ENCODE measurements at regions not wholly inside any gene's neighbourhood (a gene's known extent, or its start where the extent isn't known, plus 50 kb on each side); places are given as distances from the start of the nearest gene placed in this dataset.

DNA sequence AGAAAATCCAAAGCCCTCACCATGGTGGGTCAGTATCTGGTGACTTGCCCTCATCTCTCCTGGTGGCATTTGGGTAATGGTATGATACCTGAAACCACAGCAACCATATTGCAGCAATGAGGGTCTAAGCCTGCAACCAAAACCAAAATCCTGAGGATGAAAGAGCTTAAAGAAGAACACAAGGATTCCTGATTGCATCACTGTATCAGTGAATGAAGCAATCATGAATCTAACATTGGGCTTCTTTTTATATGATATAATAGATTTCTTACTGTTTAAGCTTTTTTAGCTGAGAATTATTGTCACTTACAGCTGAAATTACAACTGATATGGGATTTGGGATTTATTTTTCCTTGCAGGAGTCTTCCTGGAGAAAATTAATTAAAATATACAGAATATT is 269.9 kb downstream of the MEF2C start:
- DNase-seq, result no peak

DNA sequence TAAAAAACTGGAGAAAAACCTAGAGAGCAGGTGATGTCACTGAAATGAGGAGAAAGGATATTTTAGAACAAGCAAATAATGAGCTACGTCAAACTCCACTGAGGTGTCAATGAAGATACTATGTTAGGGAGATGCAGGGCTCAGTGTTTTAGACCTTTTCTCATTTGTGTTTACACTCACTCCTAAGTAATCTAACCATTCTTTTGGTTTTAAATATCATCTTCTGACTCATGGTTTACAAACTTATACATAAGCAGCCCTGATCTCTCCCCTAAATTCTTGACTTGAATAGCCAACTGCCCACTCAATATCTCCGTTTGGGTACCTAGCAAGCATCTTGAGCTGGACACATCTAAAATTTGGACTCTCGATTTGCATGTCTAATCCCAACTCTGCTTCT is 272.4 kb downstream of the MEF2C start:
- no peak for DNase-seq

DNA sequence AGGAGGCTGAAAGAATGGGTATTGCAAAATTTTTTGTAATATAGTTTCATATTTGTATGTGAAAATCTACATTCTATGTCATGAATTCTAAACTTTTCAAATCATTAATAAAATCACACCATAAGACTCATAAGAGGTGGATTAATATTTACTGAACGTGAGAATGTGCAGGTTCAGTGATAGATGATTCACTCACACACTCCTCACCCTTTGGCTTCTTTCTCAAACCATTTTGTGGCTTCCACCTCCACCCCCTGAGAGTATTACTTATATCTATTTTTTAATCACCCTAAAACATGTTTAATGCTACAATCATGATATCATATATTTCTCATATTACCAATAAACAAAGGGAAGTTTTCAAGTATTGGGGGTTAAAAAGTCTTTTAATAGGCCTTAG is 275.5 kb downstream of the MEF2C start:
- DNase-seq, result no peak

DNA sequence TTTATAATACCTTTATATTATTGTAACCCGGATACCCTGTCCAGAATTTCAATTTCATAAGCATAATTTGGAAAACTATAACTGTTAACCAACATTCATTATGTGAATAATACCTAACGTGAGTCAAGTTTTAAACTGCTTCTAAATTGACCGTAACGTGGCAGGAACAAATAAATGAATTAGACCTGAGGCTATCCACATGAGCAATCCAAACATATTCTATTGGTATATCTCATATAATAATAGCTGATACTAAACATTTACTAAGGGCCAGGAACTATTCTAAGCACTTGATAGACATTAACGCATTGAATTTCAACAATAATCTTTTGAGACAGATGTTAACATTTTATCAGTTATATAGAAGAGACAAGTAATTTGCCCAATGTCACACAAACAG is 276.4 kb downstream of the MEF2C start:
- no peak for DNase-seq

- no peak for DNase-seq
These were observed 276.8 kb downstream of the MEF2C start for GRCh38 chr5:88606173-88606572.

DNA sequence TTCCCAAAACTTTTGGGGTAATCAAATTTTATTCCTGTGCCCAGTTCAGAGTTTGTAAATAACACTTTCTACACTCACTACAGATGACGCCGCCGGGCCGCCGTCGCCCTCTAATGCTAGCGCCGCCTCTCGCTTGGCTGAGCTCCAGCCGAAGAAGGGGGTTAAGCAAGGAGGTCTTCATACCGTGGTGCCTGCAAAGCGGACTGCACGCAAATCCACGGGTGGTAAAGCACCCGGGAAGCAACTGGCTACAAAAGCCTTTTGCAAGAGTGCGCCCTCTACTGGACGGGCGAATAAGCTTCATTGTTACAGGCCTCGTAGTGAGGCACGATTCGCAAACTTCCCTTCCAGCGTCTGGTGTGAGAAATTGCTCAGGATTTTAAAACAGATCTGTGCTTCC is 280.4 kb downstream of the MEF2C start:
- DNase-seq, result peak; percentile 66

DNA sequence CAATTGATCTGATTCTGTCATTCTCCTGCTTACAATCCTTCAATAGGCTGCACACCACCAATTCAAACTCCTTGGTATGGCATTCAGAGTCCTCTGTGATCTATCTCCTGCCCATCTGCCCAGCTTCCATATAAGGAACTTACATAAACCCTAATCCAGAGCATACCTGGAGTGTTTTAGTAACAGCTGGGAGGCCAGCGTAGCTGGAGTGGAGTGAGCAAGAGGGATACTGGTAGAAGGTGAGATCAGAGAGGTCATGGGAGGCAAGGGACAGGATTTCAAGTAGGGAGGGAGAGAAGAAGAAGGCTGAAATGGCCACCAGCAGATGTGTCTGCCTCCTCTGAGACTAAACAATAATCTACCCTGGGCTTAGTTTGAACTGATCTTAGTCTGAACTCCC is 288.5 kb downstream of the MEF2C start:
- no peak for DNase-seq

GRCh38 chr5:88588609-88589008 is 294.4 kb downstream of the MEF2C start:
- no peak for DNase-seq

DNA sequence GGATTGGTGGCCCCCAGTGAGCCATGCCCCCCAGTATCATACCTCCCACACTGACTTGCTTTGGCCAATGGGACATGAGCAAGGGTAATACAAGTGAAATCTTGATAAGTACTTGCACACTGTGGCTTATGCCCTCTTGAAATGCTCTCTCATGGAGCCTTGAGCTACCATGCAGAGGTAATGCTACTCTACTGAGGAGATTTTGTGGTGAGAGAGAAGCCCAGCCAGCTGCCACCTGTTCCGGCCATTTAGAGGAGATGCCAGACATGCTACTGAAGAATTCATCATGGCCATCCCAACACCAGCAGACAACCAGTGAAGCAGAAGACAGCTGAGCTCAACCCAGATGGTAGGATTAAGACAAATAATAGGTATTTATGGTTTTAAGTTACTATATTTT is 299.5 kb downstream of the MEF2C start:
- no peak for DNase-seq

GRCh38 chr5:88558366-88558765 is 289.7 kb upstream of the TMEM161B start:
- DNase-seq, result no peak

DNA sequence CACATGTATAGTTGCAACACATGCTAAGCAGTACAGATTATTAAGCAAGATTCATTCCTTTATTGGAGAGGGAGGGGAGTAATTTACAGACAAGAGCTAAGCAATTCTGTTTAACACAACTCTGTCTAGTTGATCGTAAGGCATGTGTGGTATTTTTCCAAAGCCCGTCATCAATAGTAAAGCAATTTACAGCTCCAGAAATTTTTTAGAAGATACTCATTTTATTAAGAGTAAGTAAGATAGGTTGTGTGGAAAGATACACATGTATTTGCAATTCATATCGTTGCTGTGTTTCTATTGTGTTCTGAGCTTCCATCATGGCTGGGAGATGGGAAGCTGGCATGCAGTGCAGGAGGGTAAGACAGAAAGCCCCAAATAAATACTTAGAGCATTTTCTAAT is 289.2 kb upstream of the TMEM161B start:
- no peak for DNase-seq

DNA sequence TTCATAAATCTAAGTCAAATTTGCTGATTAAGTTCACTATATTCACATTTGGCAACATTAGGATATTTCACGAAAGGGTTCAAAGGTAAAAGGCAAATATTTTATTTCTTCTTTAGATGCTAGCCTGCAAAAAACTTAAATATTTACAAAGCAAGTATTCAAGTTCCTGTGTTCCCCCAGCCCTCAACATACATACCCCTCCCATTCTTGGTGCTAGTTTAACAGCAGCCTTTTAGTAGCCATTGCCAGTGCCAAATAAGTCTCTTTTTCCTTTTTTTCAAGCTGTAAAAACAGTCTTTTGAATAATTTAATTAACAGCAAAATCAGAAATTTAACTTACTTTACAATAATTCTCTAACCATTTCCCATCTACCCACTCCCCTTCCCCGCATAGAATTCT is 288.5 kb upstream of the TMEM161B start:
- no peak for DNase-seq

- no peak for DNase-seq
These were observed 287.8 kb upstream of the TMEM161B start for GRCh38 chr5:88556406-88556805.

DNA sequence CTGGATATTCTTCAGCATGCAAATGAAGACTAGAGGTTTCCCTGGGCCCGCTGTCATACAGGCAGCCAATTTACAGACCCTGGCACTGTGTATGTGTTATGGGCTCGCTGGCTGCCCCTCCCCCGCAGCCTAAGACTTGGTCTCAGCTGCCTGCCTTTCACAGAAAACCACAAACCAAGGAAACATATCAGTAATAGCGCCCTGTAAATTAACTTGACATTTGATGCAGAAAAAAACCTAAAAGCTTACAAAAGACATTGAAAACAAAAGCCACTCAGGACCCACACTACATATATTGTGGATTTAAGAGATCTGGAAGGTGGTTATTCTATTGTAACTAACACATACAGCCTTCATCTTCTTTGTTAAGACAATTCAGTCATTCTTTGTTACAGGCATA is 287.0 kb upstream of the TMEM161B start:
- DNase-seq, result peak; percentile 31

DNA sequence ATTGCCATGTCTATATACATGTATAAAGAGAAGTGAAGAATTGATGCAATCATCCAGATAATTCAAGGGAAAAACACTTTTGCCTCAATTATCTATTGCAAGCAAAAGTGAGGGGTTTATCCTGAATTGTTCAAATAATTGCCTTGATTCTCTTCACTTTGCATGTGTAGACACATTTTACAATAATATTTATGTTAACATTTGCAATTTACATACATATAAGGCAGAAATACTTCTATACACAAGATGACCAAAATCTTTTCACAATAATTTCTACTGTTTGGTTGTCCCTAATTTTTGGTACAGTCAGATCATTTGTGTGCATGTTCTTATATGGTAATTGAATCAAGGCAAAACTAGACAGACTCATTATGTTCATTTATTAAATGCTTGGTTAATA is 285.3 kb upstream of the TMEM161B start:
- DNase-seq, result no peak

GRCh38 chr5:88553136-88553875 is 284.7 kb upstream of the TMEM161B start:
- no peak for DNase-seq

- no peak for DNase-seq
These were observed 283.8 kb upstream of the TMEM161B start for GRCh38 chr5:88552426-88552825.

GRCh38 chr5:88551724-88552345 is 283.2 kb upstream of the TMEM161B start:
- DNase-seq, result no peak

DNA sequence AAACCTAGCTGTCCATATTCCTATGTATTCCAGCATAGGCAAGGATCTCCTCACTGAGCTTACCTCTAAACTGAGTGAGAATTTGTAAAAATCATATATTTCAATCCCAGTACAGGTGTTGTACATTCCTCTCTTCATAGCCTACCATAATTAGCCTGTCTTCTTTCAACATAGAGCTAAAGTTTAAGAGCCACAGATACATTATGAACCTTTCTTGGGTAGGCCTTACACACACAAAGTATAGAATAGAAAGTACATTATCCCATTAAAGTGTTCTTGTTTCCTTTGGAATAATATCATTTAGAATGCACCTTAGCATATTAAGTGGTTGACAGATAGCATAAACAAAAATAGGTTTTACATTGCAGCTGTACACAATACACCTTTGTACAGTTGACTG is 282.1 kb upstream of the TMEM161B start:
- DNase-seq, result no peak

DNA sequence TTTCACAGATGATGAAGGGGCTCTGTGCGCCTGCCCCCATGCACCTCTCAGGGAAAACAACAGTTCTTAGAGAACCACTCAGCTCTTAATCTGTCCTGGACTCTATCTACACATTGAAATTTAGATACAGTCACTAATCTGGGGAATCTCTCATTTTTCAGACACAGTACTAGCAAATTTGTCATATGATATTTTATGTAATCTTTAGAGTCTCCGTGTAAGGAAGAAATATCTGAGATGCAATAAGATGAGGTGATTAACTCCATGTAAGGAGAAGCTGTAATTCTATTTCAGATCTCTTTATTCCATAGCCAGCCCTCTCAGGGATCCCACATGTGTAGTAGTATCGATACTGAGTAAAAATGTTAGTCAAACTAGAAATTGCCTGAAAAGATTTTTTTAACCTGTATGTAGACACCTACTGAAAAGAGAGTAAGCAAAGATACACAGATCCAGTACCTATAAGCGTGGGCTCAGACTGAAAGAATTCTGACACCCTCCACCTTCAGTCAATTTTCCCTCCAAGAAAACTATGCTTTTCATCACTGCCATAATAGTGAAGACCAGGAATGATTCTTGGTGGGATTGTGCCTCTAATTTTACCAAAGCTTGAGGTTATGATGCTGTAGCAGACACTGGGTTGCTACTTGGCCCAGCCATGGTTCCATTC is 279.6 kb upstream of the TMEM161B start:
- DNase-seq, result no peak

GRCh38 chr5:88545338-88545737 is 276.7 kb upstream of the TMEM161B start:
- no peak for DNase-seq

GRCh38 chr5:88544671-88545070 is 276.0 kb upstream of the TMEM161B start:
- no peak for DNase-seq

DNA sequence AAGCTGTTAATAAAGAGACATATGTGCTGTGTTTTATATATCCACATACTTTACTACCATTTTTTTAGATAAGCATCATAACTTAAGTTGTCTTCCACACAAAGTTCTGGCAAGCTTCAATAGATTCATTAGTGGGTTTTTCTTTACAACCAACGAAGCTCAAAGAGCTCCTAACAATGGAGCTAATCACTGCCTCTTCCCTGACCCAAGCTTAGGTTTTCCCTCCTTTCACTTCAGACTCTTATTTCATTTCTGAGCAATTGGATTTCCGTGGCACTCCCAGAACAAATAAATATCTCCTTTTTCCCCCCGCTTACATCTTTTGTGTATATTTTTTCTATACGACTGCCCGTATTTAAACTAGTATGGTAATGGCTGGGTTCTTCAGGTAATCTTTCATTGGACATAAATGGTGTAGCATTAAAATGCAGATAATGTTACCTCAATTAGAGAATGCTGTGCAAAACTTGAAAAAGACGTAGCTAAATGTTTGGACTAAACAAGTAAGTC is 275.5 kb upstream of the TMEM161B start:
- no peak for DNase-seq

DNA sequence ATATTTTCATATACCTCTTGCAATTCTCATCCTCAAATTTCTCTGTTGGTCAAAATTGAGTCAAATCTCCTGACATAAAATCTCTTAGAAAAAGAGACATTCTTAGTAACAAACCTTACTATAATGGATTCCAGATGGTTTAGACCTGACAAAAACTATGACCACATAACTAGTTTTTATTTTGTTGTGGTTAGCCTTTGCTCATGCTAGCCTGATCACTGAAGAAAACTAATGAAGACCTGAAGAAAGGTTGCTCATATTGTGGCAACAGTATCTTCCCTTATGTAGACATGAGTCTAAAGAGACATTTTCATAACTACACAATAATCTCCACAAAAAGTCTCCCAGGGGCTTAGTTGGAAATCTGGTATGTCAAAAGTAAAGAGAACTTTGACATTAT is 274.1 kb upstream of the TMEM161B start:
- no peak for DNase-seq
